K562 (cell line): ENCODE measurements at regions not wholly inside any gene's neighbourhood (a gene's known extent, or its start where the extent isn't known, plus 50 kb on each side); places are given as distances from the start of the nearest gene placed in this dataset.

Experiments
- ATF1 ChIP-seq, 2 experiments: fragments of 450-650 bp in 1 of 2; IDR thresholded peaks; 2 replicates each; pipeline ENCODE4 v1.6.1; 2016; ENCODE audit warnings: missing compliant biosample characterization in 1 of 2, missing genetic modification characterization in 1 of 2
- CREB3 ChIP-seq: fragments of 450-650 bp; conservative IDR thresholded peaks from 2 replicates; pipeline ENCODE4 v1.6.1; 2016; ENCODE audit warnings: missing genetic modification characterization, low read depth, mild to moderate bottlenecking, missing compliant biosample characterization, moderate library complexity
- DMBX1 ChIP-seq: fragments of 250-450 bp; sonication (Bioruptor Pico); IDR thresholded peaks from 2 replicates; pipeline ENCODE4 v1.8.0; 2022; ENCODE audit warnings: inconsistent platforms, mild to moderate bottlenecking, moderate library complexity, borderline replicate concordance
- ERF ChIP-seq: fragments of 450-650 bp; formaldehyde crosslinking; IDR thresholded peaks from 2 replicates; pipeline ENCODE4 v1.4.0; 2020; ENCODE audit warnings: mild to moderate bottlenecking, mixed read lengths
- NFATC3 ChIP-seq: fragments of 450-650 bp; IDR thresholded peaks from 2 replicates; pipeline ENCODE4 v1.6.1; 2017; ENCODE audit warnings: mild to moderate bottlenecking
- RBM34 ChIP-seq: fragments of 200-400 bp; formaldehyde crosslinking; IDR thresholded peaks from 2 replicates; pipeline ENCODE4 v1.6.1; 2018; ENCODE audit warnings: low read length, borderline replicate concordance; ENCODE audit not compliant: insufficient read depth
- THAP12 ChIP-seq: fragments of 250-450 bp; sonication (Bioruptor Pico); IDR thresholded peaks from 2 replicates; pipeline ENCODE4 v1.9.0; 2021; ENCODE audit warnings: mild to moderate bottlenecking, inconsistent platforms
- XRCC5 ChIP-seq: fragments of 200-400 bp; formaldehyde crosslinking; IDR thresholded peaks from 2 replicates; pipeline ENCODE4 v1.6.1; 2017; ENCODE audit warnings: low read depth, mild to moderate bottlenecking, low read length
- ZNF143 ChIP-seq: sonication (generic); formaldehyde crosslinking; IDR thresholded peaks from 2 replicates; pipeline ENCODE4 v1.9.0; 2022; ENCODE audit warnings: mild to moderate bottlenecking, missing genetic modification reagents
- ZNF239 ChIP-seq: fragments of 250-450 bp; sonication (Bioruptor Pico); IDR thresholded peaks from 2 replicates; pipeline ENCODE4 v1.4.0; 2020; ENCODE audit warnings: mild to moderate bottlenecking
- TF ChIP-seq, protein P1 (sequence below): sonication (generic); formaldehyde crosslinking; IDR thresholded peaks from 2 replicates; pipeline ENCODE4 v1.8.0; 2023; ENCODE audit warnings: mild to moderate bottlenecking, missing genetic modification reagents

DNA sequence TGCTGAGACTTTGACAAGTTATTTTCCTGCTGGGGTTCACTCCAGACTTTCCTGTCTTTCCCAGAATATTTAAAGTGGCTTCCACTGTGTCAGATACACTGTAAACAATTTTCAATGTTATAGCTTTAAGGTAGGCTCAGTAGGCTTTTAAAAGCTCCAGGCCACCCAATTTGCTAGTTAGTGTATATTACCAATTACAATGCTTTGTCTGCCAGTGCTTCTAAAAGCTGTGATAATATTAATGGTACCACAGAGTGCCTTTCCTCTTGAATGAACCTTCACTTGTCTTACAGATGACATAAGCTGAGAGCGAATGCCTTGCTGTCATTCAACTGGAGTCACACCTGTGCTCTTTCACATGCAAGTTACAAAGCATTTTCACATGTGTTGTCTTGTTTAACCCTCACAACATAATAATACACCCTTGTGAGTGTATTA is 239.7 kb upstream of the HTR2A start (continued):
- TF ChIP-seq, protein P1, sequence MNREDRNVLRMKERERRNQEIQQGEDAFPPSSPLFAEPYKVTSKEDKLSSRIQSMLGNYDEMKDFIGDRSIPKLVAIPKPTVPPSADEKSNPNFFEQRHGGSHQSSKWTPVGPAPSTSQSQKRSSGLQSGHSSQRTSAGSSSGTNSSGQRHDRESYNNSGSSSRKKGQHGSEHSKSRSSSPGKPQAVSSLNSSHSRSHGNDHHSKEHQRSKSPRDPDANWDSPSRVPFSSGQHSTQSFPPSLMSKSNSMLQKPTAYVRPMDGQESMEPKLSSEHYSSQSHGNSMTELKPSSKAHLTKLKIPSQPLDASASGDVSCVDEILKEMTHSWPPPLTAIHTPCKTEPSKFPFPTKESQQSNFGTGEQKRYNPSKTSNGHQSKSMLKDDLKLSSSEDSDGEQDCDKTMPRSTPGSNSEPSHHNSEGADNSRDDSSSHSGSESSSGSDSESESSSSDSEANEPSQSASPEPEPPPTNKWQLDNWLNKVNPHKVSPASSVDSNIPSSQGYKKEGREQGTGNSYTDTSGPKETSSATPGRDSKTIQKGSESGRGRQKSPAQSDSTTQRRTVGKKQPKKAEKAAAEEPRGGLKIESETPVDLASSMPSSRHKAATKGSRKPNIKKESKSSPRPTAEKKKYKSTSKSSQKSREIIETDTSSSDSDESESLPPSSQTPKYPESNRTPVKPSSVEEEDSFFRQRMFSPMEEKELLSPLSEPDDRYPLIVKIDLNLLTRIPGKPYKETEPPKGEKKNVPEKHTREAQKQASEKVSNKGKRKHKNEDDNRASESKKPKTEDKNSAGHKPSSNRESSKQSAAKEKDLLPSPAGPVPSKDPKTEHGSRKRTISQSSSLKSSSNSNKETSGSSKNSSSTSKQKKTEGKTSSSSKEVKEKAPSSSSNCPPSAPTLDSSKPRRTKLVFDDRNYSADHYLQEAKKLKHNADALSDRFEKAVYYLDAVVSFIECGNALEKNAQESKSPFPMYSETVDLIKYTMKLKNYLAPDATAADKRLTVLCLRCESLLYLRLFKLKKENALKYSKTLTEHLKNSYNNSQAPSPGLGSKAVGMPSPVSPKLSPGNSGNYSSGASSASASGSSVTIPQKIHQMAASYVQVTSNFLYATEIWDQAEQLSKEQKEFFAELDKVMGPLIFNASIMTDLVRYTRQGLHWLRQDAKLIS (CRISPR knock-in tag), result no peak
- no peak for TF ChIP-seq XRCC5
- no peak for TF ChIP-seq THAP12 (CRISPR knock-in tag)
- no peak for TF ChIP-seq ZNF239 (CRISPR knock-in tag)
- TF ChIP-seq RBM34, result no peak
- no peak for TF ChIP-seq DMBX1 (CRISPR knock-in tag)
- no peak for TF ChIP-seq CREB3 (tag)
- no peak for TF ChIP-seq ERF (CRISPR knock-in tag)
- no peak for TF ChIP-seq NFATC3
- TF ChIP-seq ATF1 (CRISPR knock-in tag; IDR thresholded peaks at IDR 0.05), result no peak
- no peak for TF ChIP-seq ATF1 (tag; IDR thresholded peaks at IDR 0.05)
- no peak for TF ChIP-seq ZNF143 (CRISPR knock-in tag)
